Endothelial cell of umbilical vein (primary cell): ENCODE measurements at regions not wholly inside any gene's neighbourhood (a gene's known extent, or its start where the extent isn't known, plus 50 kb on each side); places are given as distances from the start of the nearest gene placed in this dataset.

Experiments used
- BruUV-seq: library from RNA; stranded (reverse); fragments of 400-500 nt; replicated peaks from 2 replicates; lab custom pipeline; 2021; lab: Mats Ljungman, UMichigan
- CTCF ChIA-PET: fragments of 300-600, 350-600 bp; sonication (Branson Sonifier 250); formaldehyde crosslinking; loops from one replicate; lab custom pipeline; 2021; ENCODE audit warnings: antibody characterized with exemption, inconsistent platforms; lab: Charles Lee
- POLR2A ChIA-PET: fragments of 300-600, 350-600 bp; sonication (Branson Sonifier 250); formaldehyde crosslinking; loops from one replicate; lab custom pipeline; 2021; ENCODE audit warnings: antibody characterized with exemption, inconsistent platforms; lab: Charles Lee
- DNase-seq: peaks from one replicate; pipeline ENCODE4 v3.0.0-alpha.2; 2011; ENCODE audit warnings: low read depth, low spot score
- FAIRE-seq: peaks from 2 replicates; lab custom pipeline; 2011; peaks lifted over from hg19 to GRCh38; lab: Jason Lieb, UNC
- H2AFZ ChIP-seq: 2 replicates; pipeline ENCODE4 v1.6.0; 2012; ENCODE audit warnings: low read depth, low read length, control low read depth, inconsistent platforms
- H3K27ac ChIP-seq: 2 replicates; pipeline ENCODE4 v1.5.1; 2011; ENCODE audit warnings: low read depth, mild to moderate bottlenecking, control low read depth, low read length, moderate library complexity; ENCODE audit not compliant: insufficient read depth
- H3K27me3 ChIP-seq, 2 experiments: 2 replicates each; pipeline versions ENCODE4 v1.6.0 to v1.6.1; 2011; ENCODE audit warnings: low read length in 2 of 2, mixed read lengths in 1 of 2; ENCODE audit not compliant: control insufficient read depth in 2 of 2, insufficient read depth in 2 of 2
- H3K36me3 ChIP-seq, 2 experiments: 2 replicates in 1 of 2; 3 replicates in 1 of 2; pipeline ENCODE4 v1.5.1; 2011; ENCODE audit warnings: low read length in 2 of 2, mild to moderate bottlenecking in 1 of 2, moderate library complexity in 1 of 2; ENCODE audit not compliant: control insufficient read depth in 2 of 2, insufficient read depth in 2 of 2; ENCODE audit errors: extremely low read depth in 1 of 2
- H3K4me1 ChIP-seq: 3 replicates; pipeline ENCODE4 v1.5.1; 2011; ENCODE audit warnings: mild to moderate bottlenecking, low read length; ENCODE audit not compliant: control insufficient read depth, insufficient read depth; ENCODE audit errors: extremely low read depth
- H3K4me2 ChIP-seq: 2 replicates; pipeline ENCODE4 v1.6.1; 2011; ENCODE audit warnings: low read length, control low read depth, mixed read lengths; ENCODE audit not compliant: insufficient read depth
- H3K4me3 ChIP-seq, 3 experiments: fragments of 200-600 bp in 1 of 3; sonication (generic), shearing (Covaris generic) in 1 of 3; replicated peaks in 1 of 3; 2 replicates each; pipeline ENCODE4 v1.5.1; 2011 to 2016; ENCODE audit warnings: control low read depth in 3 of 3, low read length in 3 of 3, mild to moderate bottlenecking in 2 of 3, inconsistent platforms in 1 of 3, low read depth in 1 of 3, moderate library complexity in 1 of 3; ENCODE audit not compliant: insufficient read depth in 1 of 3
- H3K79me2 ChIP-seq: 2 replicates; pipeline ENCODE4 v1.6.0; 2012; ENCODE audit warnings: low read length, inconsistent platforms; ENCODE audit not compliant: control insufficient read depth, insufficient read depth
- H3K9ac ChIP-seq: replicated peaks from 2 replicates; pipeline ENCODE3; 2011; ENCODE audit warnings: low read length, control low read depth; ENCODE audit not compliant: insufficient read depth; ENCODE audit errors: extremely low read depth
- H3K9me1 ChIP-seq: replicated peaks from 3 replicates; pipeline ENCODE4 v1.6.0; 2011; ENCODE audit warnings: mild to moderate bottlenecking, low read length; ENCODE audit not compliant: control insufficient read depth, insufficient read depth; ENCODE audit errors: extremely low read depth
- H3K9me3 ChIP-seq: replicated peaks from 2 replicates; pipeline ENCODE4 v1.5.1; 2012; ENCODE audit warnings: low read length, inconsistent platforms; ENCODE audit not compliant: control insufficient read depth, insufficient read depth
- H4K20me1 ChIP-seq: replicated peaks from 2 replicates; pipeline ENCODE3; 2011; ENCODE audit warnings: mild to moderate bottlenecking, low read length; ENCODE audit not compliant: control insufficient read depth, insufficient read depth; ENCODE audit errors: extremely low read depth
- EZH2 ChIP-seq: IDR thresholded peaks from 2 replicates; pipeline ENCODE4 v1.6.1; 2012; ENCODE audit warnings: borderline replicate concordance, low read depth, mild to moderate bottlenecking, moderate library complexity, low read length, inconsistent platforms; ENCODE audit not compliant: severe bottlenecking
- FOS ChIP-seq: IDR thresholded peaks from 2 replicates; pipeline ENCODE4 v1.6.1; 2011; ENCODE audit warnings: mild to moderate bottlenecking, low read length, moderate library complexity, borderline replicate concordance; ENCODE audit not compliant: insufficient read depth
- GATA2 ChIP-seq: IDR thresholded peaks from 2 replicates; pipeline ENCODE4 v1.7.0; 2011; ENCODE audit warnings: low read depth, mild to moderate bottlenecking, moderate library complexity, mixed read lengths, low read length; ENCODE audit not compliant: insufficient read length, insufficient read depth
- JUN ChIP-seq: IDR thresholded peaks from 2 replicates; pipeline ENCODE4 v1.6.1; 2011; ENCODE audit warnings: borderline replicate concordance, low read depth; ENCODE audit not compliant: insufficient read length, insufficient read depth
- MYC ChIP-seq: IDR thresholded peaks from one replicate; pipeline ENCODE4 v1.6.1; 2011; ENCODE audit warnings: mild to moderate bottlenecking, low read depth, low read length
- POLR2A ChIP-seq: IDR thresholded peaks from 2 replicates; pipeline ENCODE4 v1.6.1; 2012; ENCODE audit warnings: low read depth, mild to moderate bottlenecking, control low read depth, low read length
- POLR2AphosphoS5 ChIP-seq: IDR thresholded peaks from 2 replicates; pipeline ENCODE4 v1.6.1; 2012; ENCODE audit warnings: low read depth, mild to moderate bottlenecking, control low read depth, low read length, moderate library complexity; ENCODE audit not compliant: insufficient read depth
- dilution Hi-C: fragments of 300-500 bp; cut with MboI; formaldehyde crosslinking; loops from one replicate; pipeline ENCODE4 v1.15.0; 2019; ENCODE audit warnings: low sequenced_read_pairs; ENCODE audit not compliant: extremely low pct_ligation_motif_present
- intact Hi-C: fragments of 100-400 bp; cut with micrococcal nuclease; formaldehyde crosslinking; loops from one replicate; pipeline ENCODE4 v1.10.0; 2022
- TF ChIP-seq, protein P1 (sequence below), 2 donors: IDR thresholded peaks; 1 replicate in 1 of 2; 2 replicates in 1 of 2; pipeline ENCODE4 v1.5.1; 2011; ENCODE audit warnings: low read length in 2 of 2, mild to moderate bottlenecking in 2 of 2, moderate library complexity in 2 of 2, control low read depth in 1 of 2, inconsistent platforms in 1 of 2, low read depth in 1 of 2; ENCODE audit not compliant: insufficient read depth in 1 of 2; ENCODE audit errors: extremely low read depth in 1 of 2
- TF ChIP-seq, protein P2 (sequence below): IDR thresholded peaks from 2 replicates; pipeline ENCODE4 v1.6.1; 2011; ENCODE audit not compliant: insufficient read depth, insufficient read length

DNA sequence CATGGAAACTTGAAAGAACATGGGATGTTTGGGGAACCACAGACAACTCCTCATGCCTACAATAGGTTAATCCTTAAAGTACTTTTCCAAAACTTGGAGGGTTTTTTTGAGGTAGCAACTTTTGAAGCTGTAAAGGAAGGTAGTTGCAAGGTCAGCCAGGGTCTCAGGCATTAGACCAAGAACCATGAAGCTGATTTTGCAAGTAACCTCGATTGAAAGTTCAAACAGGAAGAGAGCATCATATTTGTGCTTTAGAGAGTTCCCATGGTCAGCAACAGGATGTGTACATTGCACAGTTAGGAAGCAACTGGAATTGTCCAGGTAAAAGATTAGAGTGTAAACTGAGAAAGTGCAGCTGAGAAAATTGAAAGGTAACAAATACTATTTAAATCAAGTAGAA, 199.8 kb upstream of the NR2F2 start:
- intact Hi-C loops = no loop called here
- DNase-seq = peak; percentile 16
- Histone ChIP-seq H3K9ac (no peak overlapping the region), H3K27ac (no peak overlapping the region), H3K79me2 (no peaks in the 10 kb centered on the region), H2AFZ (no peak overlapping the region), H4K20me1 (no peaks in the 10 kb centered on the region), H3K9me3 (no peaks in the 10 kb centered on the region), H3K36me3 (no peaks in the 10 kb centered on the region), H3K4me2 (no peak overlapping the region), H3K4me3 (no peak overlapping the region), H3K9me1 (no peaks in the 10 kb centered on the region), H3K27me3 (no peaks in the 10 kb centered on the region), H3K4me1 (no peaks in the 10 kb centered on the region)
- POLR2A ChIA-PET = no interaction called here
- TF ChIP-seq POLR2AphosphoS5 = no peak
- no peak for TF ChIP-seq EZH2
- no peak for TF ChIP-seq JUN
- no peak for TF ChIP-seq GATA2
- TF ChIP-seq, protein P1, sequence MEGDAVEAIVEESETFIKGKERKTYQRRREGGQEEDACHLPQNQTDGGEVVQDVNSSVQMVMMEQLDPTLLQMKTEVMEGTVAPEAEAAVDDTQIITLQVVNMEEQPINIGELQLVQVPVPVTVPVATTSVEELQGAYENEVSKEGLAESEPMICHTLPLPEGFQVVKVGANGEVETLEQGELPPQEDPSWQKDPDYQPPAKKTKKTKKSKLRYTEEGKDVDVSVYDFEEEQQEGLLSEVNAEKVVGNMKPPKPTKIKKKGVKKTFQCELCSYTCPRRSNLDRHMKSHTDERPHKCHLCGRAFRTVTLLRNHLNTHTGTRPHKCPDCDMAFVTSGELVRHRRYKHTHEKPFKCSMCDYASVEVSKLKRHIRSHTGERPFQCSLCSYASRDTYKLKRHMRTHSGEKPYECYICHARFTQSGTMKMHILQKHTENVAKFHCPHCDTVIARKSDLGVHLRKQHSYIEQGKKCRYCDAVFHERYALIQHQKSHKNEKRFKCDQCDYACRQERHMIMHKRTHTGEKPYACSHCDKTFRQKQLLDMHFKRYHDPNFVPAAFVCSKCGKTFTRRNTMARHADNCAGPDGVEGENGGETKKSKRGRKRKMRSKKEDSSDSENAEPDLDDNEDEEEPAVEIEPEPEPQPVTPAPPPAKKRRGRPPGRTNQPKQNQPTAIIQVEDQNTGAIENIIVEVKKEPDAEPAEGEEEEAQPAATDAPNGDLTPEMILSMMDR (IDR thresholded peaks at IDR 0.05; ENCODE audit: extremely low read depth in 1 of 2, insufficient read depth in 1 of 2, low read depth in 1 of 2, low read length in 2 of 2) = no peak
- FAIRE-seq = peak; percentile 26
- dilution Hi-C loops = no loop called here
- CTCF ChIA-PET = no interaction called here
- BruUV-seq = no TSS peak

DNA sequence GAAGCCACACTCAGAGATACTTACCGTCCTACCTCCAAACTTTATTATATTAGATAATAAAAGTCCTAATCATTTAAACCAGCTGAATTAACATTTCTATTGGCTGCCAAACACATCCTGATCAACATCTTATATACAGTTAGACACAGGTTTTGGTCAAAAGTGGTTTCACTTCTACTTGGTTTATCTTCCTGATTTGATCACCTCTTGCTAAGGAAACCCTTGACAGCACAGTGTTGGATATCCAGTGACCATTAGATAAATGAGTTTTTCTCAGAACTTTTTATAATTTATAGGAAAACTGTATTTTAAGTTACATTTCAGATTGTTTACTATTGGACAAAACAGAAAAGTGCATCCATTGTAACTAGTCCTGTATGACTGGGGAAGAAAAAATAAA, 198.4 kb upstream of the NR2F2 start:
- no peaks in the 10 kb centered on the region for H3K79me2 ChIP-seq
- no peak for DNase-seq
- TF ChIP-seq, protein P1 (IDR thresholded peaks at IDR 0.05; ENCODE audit: extremely low read depth in 1 of 2, insufficient read depth in 1 of 2, low read depth in 1 of 2, low read length in 2 of 2) = no peak
- TF ChIP-seq POLR2A (no peak), JUN (no peak), FOS (no peak), POLR2AphosphoS5 (no peak), GATA2 (no peak), MYC (no peak), EZH2 (no peak)
- TF ChIP-seq, protein P2, sequence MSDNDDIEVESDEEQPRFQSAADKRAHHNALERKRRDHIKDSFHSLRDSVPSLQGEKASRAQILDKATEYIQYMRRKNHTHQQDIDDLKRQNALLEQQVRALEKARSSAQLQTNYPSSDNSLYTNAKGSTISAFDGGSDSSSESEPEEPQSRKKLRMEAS = no peak
- H3K9ac ChIP-seq = no peak overlapping the region
- H2AFZ ChIP-seq = no peak overlapping the region
- ChIA-PET CTCF (no interaction called here), POLR2A (no interaction called here)
- BruUV-seq = no TSS peak
- dilution Hi-C loops (no loop called here), intact Hi-C loops (no loop called here)
- no peaks in the 10 kb centered on the region for H3K36me3 ChIP-seq
- no peak overlapping the region for H3K4me2 ChIP-seq
- no peaks in the 10 kb centered on the region for H4K20me1 ChIP-seq
- no peak overlapping the region for H3K27ac ChIP-seq
- no peak for FAIRE-seq
- H3K9me3 ChIP-seq = no peaks in the 10 kb centered on the region
- H3K4me1 ChIP-seq = no peaks in the 10 kb centered on the region
- H3K9me1 ChIP-seq = no peaks in the 10 kb centered on the region
- H3K27me3 ChIP-seq = no peaks in the 10 kb centered on the region
- no peak overlapping the region for H3K4me3 ChIP-seq
